HG02870 (cell line): ENCODE measurements at regions not wholly inside any gene's neighbourhood (a gene's known extent, or its start where the extent isn't known, plus 50 kb on each side); places are given as distances from the start of the nearest gene placed in this dataset.
"Not testable (repeated sequence)": the region's sequence is repeated elsewhere in the genome, so short reads cannot be mapped to it uniquely, and the experiment has no call there.

ENCODE experiments used
- ATAC-seq: cut with Tn5 transposase; IDR thresholded peaks from one replicate; pipeline ENCODE4 v1.9.1; 2021; ENCODE audit warnings: mild to moderate bottlenecking, moderate library complexity; ENCODE audit not compliant: unreplicated experiment

DNA sequence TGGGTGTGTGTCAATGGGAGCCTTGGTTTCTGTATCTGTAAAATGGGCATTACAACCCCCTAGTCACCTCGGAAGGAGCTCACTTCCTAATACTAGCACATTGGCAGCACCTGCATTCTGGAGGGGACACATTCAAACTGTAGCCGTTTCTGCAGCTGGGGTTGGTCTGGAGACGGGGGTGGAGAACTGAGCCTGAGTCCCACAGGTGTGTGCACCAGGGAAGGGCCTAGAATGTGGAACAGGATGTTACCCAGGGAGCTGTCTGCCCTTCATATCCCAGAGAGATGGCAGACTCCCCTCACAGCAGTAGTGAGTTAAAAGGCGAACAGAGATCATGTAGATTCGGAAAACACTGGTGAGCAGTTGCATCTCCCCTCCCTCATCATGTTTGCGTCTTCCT lies 272.8 kb upstream of the ZNF32 start:
- no peak for ATAC-seq

DNA sequence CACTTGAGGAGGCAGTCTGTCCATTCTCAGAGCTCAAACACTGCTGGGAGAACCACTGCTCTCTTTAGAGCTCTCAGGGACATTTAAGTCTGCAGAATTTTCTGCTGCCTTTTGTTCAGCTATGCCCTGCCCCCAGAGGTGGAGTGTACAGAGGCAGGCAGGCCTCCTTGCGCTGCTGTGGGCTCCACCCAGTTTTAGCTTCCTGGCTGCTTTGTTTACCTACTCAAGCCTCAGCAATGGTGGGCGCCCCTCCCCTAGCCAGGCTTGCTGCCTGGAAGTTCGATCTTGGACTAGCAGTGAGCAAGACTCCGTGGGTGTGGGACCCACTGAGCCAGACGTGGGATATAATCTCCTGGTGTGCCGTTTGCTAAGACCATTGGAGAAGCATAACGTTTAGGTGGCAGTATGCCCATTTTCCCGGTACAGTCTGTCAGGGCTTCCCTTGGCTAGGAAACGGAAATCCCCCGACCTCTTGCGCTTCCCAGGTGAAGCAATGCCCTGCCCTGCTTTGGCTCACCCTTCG lies 271.6 kb upstream of the ZNF32 start:
- ATAC-seq: not testable (repeated sequence)

DNA sequence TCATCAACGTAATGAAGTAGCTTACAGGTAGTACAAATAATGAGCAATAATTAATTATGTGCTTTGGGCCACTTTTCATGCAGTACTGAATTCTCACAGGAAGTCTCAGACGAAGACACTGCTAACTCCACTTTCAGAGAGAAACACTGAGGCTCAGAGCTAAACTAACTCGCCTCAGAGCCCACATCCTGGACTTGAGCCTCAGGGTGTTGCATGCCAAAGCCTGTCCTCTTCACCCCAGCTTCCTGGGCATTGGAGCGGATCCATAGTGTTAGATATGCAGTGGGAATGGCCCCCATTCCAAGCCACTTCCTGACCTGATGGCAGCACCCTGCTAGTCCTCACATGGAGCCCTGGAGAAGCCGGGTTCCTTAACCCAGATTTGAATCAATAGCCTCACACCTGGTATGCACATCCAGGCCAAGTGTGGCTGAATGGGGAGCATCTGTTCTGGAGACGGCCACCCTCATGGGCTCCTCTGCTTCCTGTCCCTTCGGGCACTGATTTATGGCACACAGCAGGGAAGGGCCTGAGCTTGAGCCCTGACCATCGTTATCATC lies 265.1 kb upstream of the ZNF32 start:
- ATAC-seq: no peak

- ATAC-seq: no peak
Observed at GRCh38 chr10:43912469-43912868, 263.8 kb upstream of the ZNF32 start.

GRCh38 chr10:43906490-43906889 lies 257.8 kb upstream of the ZNF32 start:
- no peak for ATAC-seq

DNA sequence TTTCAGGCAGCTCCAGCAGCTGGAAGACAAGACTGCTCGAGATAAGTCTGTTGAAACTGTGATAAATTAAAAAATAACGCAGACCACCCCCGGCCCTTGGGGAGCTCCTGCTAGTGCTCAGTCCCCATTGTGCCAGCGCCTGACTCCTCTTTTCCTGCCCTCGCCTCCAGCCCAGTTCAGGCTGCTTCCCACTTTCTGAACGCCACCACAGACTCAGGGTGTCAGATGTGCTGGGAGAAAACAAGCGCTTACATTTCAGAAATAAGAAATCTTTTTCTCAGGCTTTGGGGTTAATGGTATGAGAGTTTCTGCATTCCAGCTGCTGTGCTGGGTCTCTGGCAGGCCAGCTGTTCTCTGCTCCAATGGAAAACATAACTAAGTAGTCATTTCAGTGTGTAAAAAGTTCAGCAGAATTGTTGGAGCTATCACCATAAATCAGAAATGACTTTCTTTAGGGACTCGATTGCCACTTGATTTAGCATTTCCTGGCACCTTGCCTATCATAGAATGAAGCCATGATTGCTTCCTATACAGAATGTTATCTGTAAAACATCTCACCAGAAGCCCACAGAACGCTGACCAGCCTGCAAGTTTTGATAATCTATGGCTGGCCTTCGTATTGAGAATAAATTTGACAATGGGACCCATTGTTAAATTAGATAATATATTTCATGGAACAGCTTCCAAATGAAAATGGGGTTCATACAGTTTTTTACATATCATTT lies 257.0 kb upstream of the ZNF32 start:
- ATAC-seq: no peak

GRCh38 chr10:43904844-43905243 lies 256.2 kb upstream of the ZNF32 start:
- ATAC-seq: no peak

DNA sequence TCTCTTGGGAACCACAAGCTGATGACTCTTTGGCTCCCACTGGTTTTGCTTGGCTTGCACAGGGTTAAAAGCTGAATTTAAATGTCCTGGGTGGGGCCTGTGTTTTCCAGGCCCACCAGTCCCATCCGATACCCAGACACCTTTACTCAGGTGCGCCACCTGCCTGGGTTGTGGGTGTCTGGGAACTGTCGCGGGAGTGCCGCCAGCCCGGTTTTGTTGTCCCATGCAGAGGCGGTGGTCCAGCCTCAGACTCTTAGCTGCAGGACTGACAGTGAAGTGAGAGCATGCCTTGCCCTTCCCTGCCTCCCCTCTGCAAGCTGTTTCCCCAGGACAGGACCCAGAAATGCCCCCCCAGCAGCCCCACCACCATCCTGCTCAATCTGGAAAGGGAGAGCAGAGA lies 255.6 kb upstream of the ZNF32 start:
- no peak for ATAC-seq

DNA sequence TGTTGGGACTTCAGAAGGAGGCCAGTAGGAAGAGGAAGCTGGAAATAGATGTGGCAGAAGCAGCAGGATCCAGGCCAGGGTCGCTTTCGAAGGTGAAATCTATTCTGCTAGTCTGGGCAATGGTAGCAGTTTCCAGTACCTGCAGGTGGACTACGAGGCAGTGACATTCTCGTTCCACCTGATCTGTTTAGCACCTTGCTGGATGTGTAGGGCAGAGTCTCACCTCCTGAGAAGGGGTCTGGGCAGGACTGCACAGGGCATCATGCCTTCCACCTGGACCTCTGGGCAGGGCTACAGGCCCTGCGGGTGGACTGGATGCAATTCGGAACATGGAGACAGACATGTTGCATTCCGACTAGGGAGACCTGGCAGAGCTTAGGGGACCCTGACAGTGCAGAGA lies 254.8 kb upstream of the ZNF32 start:
- ATAC-seq: no peak

DNA sequence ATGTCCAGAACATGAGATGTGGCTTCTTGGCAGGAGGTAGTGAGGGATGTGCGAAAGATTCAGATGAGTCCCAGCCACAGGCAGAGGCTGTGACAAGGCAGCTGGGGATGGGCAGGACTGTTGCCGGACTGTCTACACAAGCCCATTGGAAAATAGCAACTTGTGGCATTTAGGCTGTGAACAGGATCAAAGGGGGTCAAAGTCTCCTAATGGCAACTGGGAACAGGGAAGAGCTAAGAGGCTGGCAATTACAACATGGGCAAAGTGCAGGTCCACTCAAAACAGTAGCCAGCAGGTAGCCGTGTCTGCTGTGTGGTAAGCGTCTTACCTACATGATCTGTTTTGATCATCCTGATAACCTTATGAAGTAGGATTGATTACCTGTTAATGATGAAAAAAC lies 254.2 kb upstream of the ZNF32 start:
- ATAC-seq: no peak

DNA sequence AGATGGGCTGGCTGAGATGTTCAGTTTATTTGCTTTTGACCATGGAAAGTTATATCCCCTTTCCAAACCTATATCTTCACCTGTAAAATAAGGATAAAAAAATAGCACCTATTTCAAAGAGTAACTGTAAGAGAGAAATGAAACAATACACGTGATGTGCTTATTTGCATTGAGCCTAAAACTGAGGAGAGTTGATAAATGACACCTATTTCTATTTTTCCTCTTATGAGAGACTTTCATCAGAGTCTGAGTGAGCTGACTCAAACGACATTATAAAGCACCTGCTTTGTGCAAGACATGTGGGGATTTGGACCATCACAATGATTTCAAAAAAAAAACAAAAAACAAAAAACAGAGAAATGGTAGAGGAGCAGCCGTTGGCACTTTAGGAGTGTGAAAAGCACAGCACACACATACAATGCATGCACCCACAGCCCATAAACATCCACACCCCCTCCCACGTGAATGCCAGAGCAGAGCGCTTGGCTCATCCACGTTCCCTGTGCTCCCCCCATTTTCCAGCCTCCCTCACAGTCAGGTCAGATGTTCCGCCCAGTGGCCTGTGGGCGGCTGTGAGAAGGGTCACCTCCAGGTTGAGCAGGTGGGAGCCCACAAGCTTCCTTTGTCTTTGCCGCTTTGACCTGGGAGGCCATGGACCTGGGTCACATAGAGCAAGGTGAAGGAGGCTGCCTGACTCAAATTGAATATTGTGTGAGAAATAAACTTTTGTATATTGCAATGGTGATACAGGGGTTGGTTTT lies 253.2 kb upstream of the ZNF32 start:
- ATAC-seq: no peak

- ATAC-seq: no peak
Observed at GRCh38 chr10:43901302-43901701, 252.6 kb upstream of the ZNF32 start.

- no peak for ATAC-seq
Observed at GRCh38 chr10:43900571-43900970, 251.9 kb upstream of the ZNF32 start.

GRCh38 chr10:43899224-43899959 lies 250.7 kb upstream of the ZNF32 start:
- ATAC-seq: no peak

- ATAC-seq: no peak
Observed at GRCh38 chr10:43898592-43898991, 249.9 kb upstream of the ZNF32 start.

GRCh38 chr10:43897765-43898419 lies 249.2 kb upstream of the ZNF32 start:
- no peak for ATAC-seq

- ATAC-seq: no peak
Observed at GRCh38 chr10:43892062-43892770, 243.5 kb upstream of the ZNF32 start.

GRCh38 chr10:43891241-43891640 lies 242.6 kb upstream of the ZNF32 start:
- ATAC-seq: no peak

DNA sequence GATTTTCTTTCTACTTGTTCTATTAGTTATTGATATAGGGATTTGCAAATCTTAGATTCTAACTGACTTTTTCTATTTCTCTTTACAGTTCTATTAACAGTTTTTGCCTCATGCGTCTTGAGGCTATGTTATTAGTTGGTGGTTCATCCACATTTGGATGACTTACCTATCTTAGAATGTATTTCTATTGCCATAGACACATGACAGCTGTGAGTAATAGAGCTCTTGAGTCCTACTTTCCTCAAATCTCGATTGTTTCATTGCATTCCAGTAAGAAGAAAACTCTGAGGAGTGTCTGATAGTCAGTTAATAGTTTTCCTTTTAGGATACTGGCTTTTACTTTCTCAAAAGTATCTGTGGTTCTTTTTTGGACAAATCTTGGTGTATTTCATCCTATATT lies 241.4 kb upstream of the ZNF32 start:
- no peak for ATAC-seq

DNA sequence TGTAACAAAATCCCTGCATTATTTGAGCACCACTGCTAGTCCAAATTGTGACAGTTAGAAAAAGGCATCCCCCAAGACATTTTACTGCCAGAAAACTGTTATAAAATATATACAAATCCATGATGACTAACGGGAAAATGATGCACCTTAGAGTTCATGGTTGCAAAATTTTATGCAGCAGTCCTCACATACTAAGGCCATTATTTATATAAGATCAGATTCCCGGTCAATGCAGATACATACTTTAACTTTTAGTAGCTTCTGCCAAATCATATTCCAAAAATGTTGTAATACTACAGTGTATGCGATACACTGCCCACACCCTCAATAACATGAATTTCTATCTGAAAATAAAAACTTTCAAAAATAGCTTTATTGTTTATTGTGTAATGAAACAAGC lies 239.9 kb upstream of the ZNF32 start:
- no peak for ATAC-seq
